ENCODE measurements at regions not wholly inside any gene's neighbourhood (a gene's known extent, or its start where the extent isn't known, plus 50 kb on each side); places are given as distances from the start of the nearest gene placed in this dataset.
A peak's percentile ranks its signal among the peaks of the same experiment; 100 is the strongest.

DNA sequence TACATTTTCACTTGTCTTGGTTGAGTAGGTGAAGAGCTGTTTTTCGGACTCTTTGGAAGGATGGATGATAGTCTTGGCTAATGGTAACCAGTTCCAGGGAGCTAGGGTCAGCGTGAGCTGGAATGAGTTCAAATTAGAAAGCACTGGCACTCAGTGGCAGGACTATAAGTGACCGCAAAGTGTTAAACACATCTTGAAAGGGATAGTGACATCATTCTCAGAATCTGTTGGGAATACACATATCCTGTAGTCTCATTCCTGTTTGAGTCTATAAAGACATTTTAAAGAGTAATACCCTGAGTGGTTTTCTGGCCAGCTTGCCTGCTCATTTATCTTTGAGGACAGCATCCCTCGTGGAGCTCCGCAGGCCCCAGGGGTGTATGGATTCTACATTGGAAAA, 56.7 kb upstream of the TMEM248 start:
- no peaks in the 10 kb centered on the region for H3K36me3 ChIP-seq (ENCODE audit: insufficient read depth, low read length)
- no peaks in the 10 kb centered on the region for H3K4me1 ChIP-seq (ENCODE audit: insufficient read depth, low read length)
- H3K4me3 ChIP-seq (ENCODE audit: low read length): no peak overlapping the region
- H3K4me3 Mint-ChIP-seq: no peak overlapping the region
- no peak for DNase-seq
- no peaks in the 10 kb centered on the region for H3K9me3 Mint-ChIP-seq
- ChIA-PET POLR2A (no interaction called here), CTCF (no interaction called here)
- H3K9me3 ChIP-seq (ENCODE audit: low read length): no peaks in the 10 kb centered on the region
- H3K27ac ChIP-seq (ENCODE audit: low read depth, low read length): no peak overlapping the region
- no peaks in the 10 kb centered on the region for H3K27me3 ChIP-seq (ENCODE audit: insufficient read depth, low read length, poor library complexity, severe bottlenecking)
- peaks cover 0 to 47% (median 30%) of the 10 kb centered on the region in 3 donors for H3K36me3 Mint-ChIP-seq
- H3K4me1 Mint-ChIP-seq: peaks cover 0 to 5% (median 0%) of the 10 kb centered on the region in 3 donors
- no peak overlapping the region for H3K27ac Mint-ChIP-seq
- no peaks in the 10 kb centered on the region for H3K27me3 Mint-ChIP-seq

DNA sequence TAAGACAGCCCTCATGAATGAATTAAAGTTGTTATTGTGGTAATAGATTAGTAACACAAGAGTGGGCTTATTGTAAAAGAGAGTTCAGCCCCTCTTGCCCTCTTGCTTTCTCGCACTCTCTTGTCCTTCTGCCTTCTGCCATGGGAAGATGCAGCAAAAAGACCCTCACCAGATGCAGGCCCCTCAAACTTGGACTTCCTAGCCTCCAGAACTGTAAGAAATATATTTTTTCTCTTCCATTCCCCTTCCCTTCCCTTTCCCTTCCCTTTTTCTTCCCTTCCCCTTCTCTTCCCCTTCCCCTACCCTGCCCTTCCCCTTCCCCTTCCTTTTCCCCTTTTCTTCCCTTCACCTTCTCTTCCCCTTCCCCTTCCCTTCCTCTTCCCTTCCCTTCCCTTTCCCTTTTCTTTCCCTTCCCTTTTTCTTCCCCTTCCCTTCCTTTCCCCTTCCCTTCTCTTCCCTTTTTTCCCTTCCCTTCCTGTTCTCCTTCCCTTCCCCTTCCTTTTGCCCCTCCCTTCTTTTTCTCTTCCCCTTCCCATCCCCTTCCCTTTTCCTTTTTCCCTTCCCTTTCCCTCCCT, 55.6 kb upstream of the TMEM248 start:
- no peak for DNase-seq
- POLR2A ChIA-PET: no interaction called here
- no peaks in the 10 kb centered on the region for H3K4me1 ChIP-seq (ENCODE audit: insufficient read depth, low read length)
- Mint-ChIP-seq H3K4me1 (peaks cover 0 to 5% (median 0%) of the 10 kb centered on the region in 3 donors), H3K4me3 (no peak overlapping the region), H3K27ac (peak overlapping the region in 1 of 8 donors; percentile 4), H3K36me3 (peaks cover 0 to 40% (median 27%) of the 10 kb centered on the region in 3 donors), H3K9me3 (no peaks in the 10 kb centered on the region), H3K27me3 (no peaks in the 10 kb centered on the region)
- CTCF ChIA-PET: no interaction called here
- no peaks in the 10 kb centered on the region for H3K9me3 ChIP-seq (ENCODE audit: low read length)
- H3K27ac ChIP-seq (ENCODE audit: low read depth, low read length): no peak overlapping the region
- no peaks in the 10 kb centered on the region for H3K27me3 ChIP-seq (ENCODE audit: insufficient read depth, low read length, poor library complexity, severe bottlenecking)
- H3K4me3 ChIP-seq (ENCODE audit: low read length): no peak overlapping the region
- no peaks in the 10 kb centered on the region for H3K36me3 ChIP-seq (ENCODE audit: insufficient read depth, low read length)

DNA sequence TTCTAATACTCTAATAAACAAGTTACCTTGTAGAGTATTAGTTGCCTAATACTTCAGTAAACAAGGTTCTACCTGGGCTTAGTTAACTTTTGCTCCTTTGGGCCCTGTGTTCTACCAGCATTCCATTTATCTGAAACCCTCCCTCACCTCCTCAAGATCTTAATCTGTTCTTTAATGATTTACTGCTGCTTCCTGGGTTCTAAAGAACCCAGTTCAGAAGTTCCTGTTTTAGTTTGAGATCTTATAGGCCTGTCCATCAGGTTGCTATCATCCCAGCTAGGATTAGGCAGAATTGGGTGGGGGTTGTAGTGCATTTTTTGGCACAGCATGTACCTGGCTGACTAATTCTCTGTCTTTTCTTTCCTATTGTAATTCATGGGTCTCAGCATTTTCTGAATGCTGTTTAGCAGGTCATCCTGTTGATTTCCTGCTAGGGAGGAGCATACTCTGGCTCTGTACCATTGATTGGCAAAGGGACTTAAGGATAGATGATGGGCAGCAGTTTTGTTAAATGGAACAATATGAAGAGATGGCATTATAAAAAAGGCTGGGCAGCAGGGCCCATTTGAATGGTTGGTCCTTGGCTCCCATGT, 53.7 kb upstream of the TMEM248 start:
- Mint-ChIP-seq H3K36me3 (peaks cover 5 to 39% (median 26%) of the 10 kb centered on the region in 3 donors), H3K4me3 (no peak overlapping the region), H3K27ac (peak overlapping the region in 1 of 8 donors; percentile 34), H3K4me1 (peaks cover 0 to 5% (median 0%) of the 10 kb centered on the region in 3 donors), H3K9me3 (no peaks in the 10 kb centered on the region), H3K27me3 (no peaks in the 10 kb centered on the region)
- Histone ChIP-seq H3K27me3 (ENCODE audit: insufficient read depth, low read length, poor library complexity, severe bottlenecking) (no peaks in the 10 kb centered on the region), H3K4me1 (ENCODE audit: insufficient read depth, low read length) (no peaks in the 10 kb centered on the region), H3K9me3 (ENCODE audit: low read length) (no peaks in the 10 kb centered on the region), H3K36me3 (ENCODE audit: insufficient read depth, low read length) (no peaks in the 10 kb centered on the region), H3K27ac (ENCODE audit: low read depth, low read length) (no peak overlapping the region), H3K4me3 (ENCODE audit: low read length) (no peak overlapping the region)
- POLR2A ChIA-PET: no interaction called here
- CTCF ChIA-PET: no interaction called here
- DNase-seq: no peak

- H3K27ac Mint-ChIP-seq: no peak overlapping the region
- H3K27ac ChIP-seq (ENCODE audit: low read depth, low read length): no peak overlapping the region
- no peaks in the 10 kb centered on the region for H3K27me3 Mint-ChIP-seq
- ChIA-PET CTCF (no interaction called here), POLR2A (no interaction called here)
- H3K4me1 Mint-ChIP-seq: peaks cover 0 to 2% (median 0%) of the 10 kb centered on the region in 3 donors
- H3K4me3 Mint-ChIP-seq: no peak overlapping the region
- DNase-seq: no peak
- H3K4me1 ChIP-seq (ENCODE audit: insufficient read depth, low read length): no peaks in the 10 kb centered on the region
- no peaks in the 10 kb centered on the region for H3K9me3 Mint-ChIP-seq
- no peaks in the 10 kb centered on the region for H3K9me3 ChIP-seq (ENCODE audit: low read length)
- no peaks in the 10 kb centered on the region for H3K36me3 ChIP-seq (ENCODE audit: insufficient read depth, low read length)
- H3K4me3 ChIP-seq (ENCODE audit: low read length): no peak overlapping the region
- peaks cover 5 to 26% (median 20%) of the 10 kb centered on the region in 3 donors for H3K36me3 Mint-ChIP-seq
- no peaks in the 10 kb centered on the region for H3K27me3 ChIP-seq (ENCODE audit: insufficient read depth, low read length, poor library complexity, severe bottlenecking)
Measured at GRCh38 chr7:66869660-66870450, 51.2 kb upstream of the TMEM248 start.

GRCh38 chr7:66871076-66871475, 49.9 kb upstream of the TMEM248 start:
- Mint-ChIP-seq H3K36me3 (peaks cover 5 to 25% (median 18%) of the 10 kb centered on the region in 3 donors), H3K27ac (no peak overlapping the region), H3K4me3 (no peak overlapping the region), H3K9me3 (no peaks in the 10 kb centered on the region), H3K27me3 (no peaks in the 10 kb centered on the region), H3K4me1 (no peaks in the 10 kb centered on the region)
- Histone ChIP-seq H3K4me3 (ENCODE audit: low read length) (no peak overlapping the region), H3K9me3 (ENCODE audit: low read length) (no peaks in the 10 kb centered on the region), H3K36me3 (ENCODE audit: insufficient read depth, low read length) (no peaks in the 10 kb centered on the region), H3K27ac (ENCODE audit: low read depth, low read length) (no peak overlapping the region), H3K4me1 (ENCODE audit: insufficient read depth, low read length) (no peaks in the 10 kb centered on the region), H3K27me3 (ENCODE audit: insufficient read depth, low read length, poor library complexity, severe bottlenecking) (no peaks in the 10 kb centered on the region)
- CTCF ChIA-PET: no interaction called here
- POLR2A ChIA-PET: no interaction called here
- DNase-seq: no peak

All from CD8-positive, alpha-beta memory T cell (primary cell).